Breast epithelium (tissue), 3 donors: ENCODE measurements at regions not wholly inside any gene's neighbourhood (a gene's known extent, or its start where the extent isn't known, plus 50 kb on each side); places are given as distances from the start of the nearest gene placed in this dataset.

Experiments used
- CTCF ChIP-seq, 3 donors: fragments of 450-650 bp; IDR thresholded peaks; one replicate each; pipeline ENCODE4 v1.5.1; 2016 to 2017; ENCODE audit warnings: antibody characterized with exemption in 3 of 3, mild to moderate bottlenecking in 3 of 3, moderate library complexity in 3 of 3
- POLR2A ChIP-seq: fragments of 450-650 bp; IDR thresholded peaks from one replicate; pipeline ENCODE4 v1.6.1; 2016; ENCODE audit warnings: antibody characterized with exemption, mild to moderate bottlenecking, moderate library complexity

- TF ChIP-seq POLR2A (no peak), CTCF (IDR thresholded peaks at IDR 0.05) (no peak)
Observed at GRCh38 chr21:19197950-19198349, 794.4 kb upstream of the TMPRSS15 start.
